MCF 10A (cell line): ENCODE measurements at regions not wholly inside any gene's neighbourhood (a gene's known extent, or its start where the extent isn't known, plus 50 kb on each side); places are given as distances from the start of the nearest gene placed in this dataset.

Experiments
- BruUV-seq: library from RNA; stranded (reverse); fragments of 400-500 nt; replicated peaks from 2 replicates; lab custom pipeline; 2021; lab: Mats Ljungman, UMichigan
- CTCF ChIA-PET: fragments of 300-600 bp; sonication (Branson Sonifier 250); formaldehyde crosslinking; extraction: SDS; loops from one replicate; lab custom pipeline; 2021; ENCODE audit warnings: antibody characterized with exemption, inconsistent platforms; lab: Yijun Ruan, JAX
- POLR2A ChIA-PET: fragments of 300-600, 350-650 bp; sonication (Branson Sonifier 250); formaldehyde crosslinking; extraction: SDS; loops from one replicate; lab custom pipeline; 2020; ENCODE audit warnings: antibody characterized with exemption, inconsistent platforms; lab: Yijun Ruan, JAX
- DNase-seq: peaks from one replicate; pipeline ENCODE4 v3.0.0-alpha.2; 2018; ENCODE audit not compliant: unreplicated experiment
- H3K27ac Mint-ChIP-seq: one replicate; pipeline ENCODE4 v1.8.0; 2022; ENCODE audit warnings: mild to moderate bottlenecking, low read depth, mixed read lengths; ENCODE audit not compliant: unreplicated experiment
- H3K27me3 Mint-ChIP-seq: one replicate; pipeline ENCODE4 v1.8.0; 2022; ENCODE audit warnings: mixed read lengths; ENCODE audit not compliant: insufficient read depth, unreplicated experiment
- H3K36me3 Mint-ChIP-seq: one replicate; pipeline ENCODE4 v1.8.0; 2022; ENCODE audit warnings: mild to moderate bottlenecking, moderate library complexity, mixed read lengths; ENCODE audit not compliant: insufficient read depth, unreplicated experiment
- H3K4me1 Mint-ChIP-seq: one replicate; pipeline ENCODE4 v1.8.0; 2022; ENCODE audit warnings: mixed read lengths; ENCODE audit not compliant: insufficient read depth, unreplicated experiment
- H3K4me3 Mint-ChIP-seq: one replicate; pipeline ENCODE4 v1.8.0; 2022; ENCODE audit warnings: mild to moderate bottlenecking, moderate library complexity, mixed read lengths; ENCODE audit not compliant: unreplicated experiment
- H3K9me3 Mint-ChIP-seq: one replicate; pipeline ENCODE4 v1.8.0; 2022; ENCODE audit warnings: mixed read lengths; ENCODE audit not compliant: unreplicated experiment
- intact Hi-C: fragments of 100-400 bp; cut with micrococcal nuclease; formaldehyde crosslinking; loops from 2 replicates; pipeline ENCODE4 v1.14.1; 2022
- TF ChIP-seq, protein P1 (sequence below): fragments of 200-600 bp; IDR thresholded peaks from one replicate; pipeline ENCODE4 v1.8.0; 2022; ENCODE audit warnings: antibody characterized with exemption, mild to moderate bottlenecking; ENCODE audit not compliant: unreplicated experiment

- intact Hi-C loops, result loop anchor here (2.0 kb wide), 2 partner anchors 89 to 159 kb away; partner anchors contain the start of genes CHD1L and PRKAB2
- CTCF ChIA-PET, result interaction anchor here (0.6 kb wide), 1 partner anchor 206 kb away, joined by 3 read pairs; no protein-coding TSS in a partner anchor
- POLR2A ChIA-PET, result interaction anchor here (0.7 to 2.1 kb wide), 7 partner anchors 8 to 158 kb away, joined by 3 to 45 read pairs (median 4); partner anchors contain the start of genes CHD1L, FMO5 and PRKAB2
- Mint-ChIP-seq H3K4me1 (peaks cover 5% of the 10 kb centered on the region), H3K4me3 (peak overlapping the region; percentile 85), H3K9me3 (peaks cover 10% of the 10 kb centered on the region), H3K36me3 (peaks cover 6% of the 10 kb centered on the region), H3K27me3 (peaks cover 14% of the 10 kb centered on the region), H3K27ac (peak overlapping the region; percentile 100)
- BruUV-seq, result no TSS peak
- TF ChIP-seq, protein P1, sequence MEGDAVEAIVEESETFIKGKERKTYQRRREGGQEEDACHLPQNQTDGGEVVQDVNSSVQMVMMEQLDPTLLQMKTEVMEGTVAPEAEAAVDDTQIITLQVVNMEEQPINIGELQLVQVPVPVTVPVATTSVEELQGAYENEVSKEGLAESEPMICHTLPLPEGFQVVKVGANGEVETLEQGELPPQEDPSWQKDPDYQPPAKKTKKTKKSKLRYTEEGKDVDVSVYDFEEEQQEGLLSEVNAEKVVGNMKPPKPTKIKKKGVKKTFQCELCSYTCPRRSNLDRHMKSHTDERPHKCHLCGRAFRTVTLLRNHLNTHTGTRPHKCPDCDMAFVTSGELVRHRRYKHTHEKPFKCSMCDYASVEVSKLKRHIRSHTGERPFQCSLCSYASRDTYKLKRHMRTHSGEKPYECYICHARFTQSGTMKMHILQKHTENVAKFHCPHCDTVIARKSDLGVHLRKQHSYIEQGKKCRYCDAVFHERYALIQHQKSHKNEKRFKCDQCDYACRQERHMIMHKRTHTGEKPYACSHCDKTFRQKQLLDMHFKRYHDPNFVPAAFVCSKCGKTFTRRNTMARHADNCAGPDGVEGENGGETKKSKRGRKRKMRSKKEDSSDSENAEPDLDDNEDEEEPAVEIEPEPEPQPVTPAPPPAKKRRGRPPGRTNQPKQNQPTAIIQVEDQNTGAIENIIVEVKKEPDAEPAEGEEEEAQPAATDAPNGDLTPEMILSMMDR, result no peak
- no peak for DNase-seq
Observed at GRCh38 chr1:147083919-147084272, 88.4 kb downstream of the PRKAB2 start.

DNA sequence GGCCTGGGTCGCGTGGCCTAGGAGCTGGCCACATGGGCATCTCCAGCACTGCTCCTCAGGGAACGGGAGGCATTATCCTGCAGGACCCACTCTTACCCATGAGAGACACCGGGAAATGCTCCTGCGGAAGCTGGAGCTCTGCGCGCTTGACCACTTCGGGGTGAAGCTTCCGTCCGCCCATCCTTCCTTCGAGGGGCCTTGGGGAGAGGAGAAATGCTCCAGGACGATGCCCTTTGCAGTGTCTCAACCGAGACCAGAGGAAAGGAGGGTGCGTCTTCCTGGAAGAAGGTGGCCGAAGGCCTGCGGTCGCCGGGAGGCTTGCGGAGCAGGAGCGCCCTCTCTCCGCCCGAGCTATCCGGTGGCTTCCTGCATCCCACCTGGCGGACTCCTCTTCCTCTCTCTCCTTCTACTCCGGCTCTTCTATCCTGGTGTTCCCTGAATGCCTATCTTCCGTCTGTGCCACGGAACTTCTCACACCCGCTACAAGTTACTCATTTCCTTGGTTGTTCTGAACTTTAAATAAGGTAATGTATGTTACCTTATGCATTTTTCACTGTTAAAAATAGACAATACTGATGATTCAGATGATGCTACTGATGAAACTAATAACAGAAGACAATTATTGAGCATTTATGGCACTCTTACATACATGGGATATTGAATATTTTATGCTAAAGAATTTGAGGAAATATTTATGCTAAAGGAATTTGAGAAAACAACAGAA, 91.4 kb downstream of the PRKAB2 start:
- no peak for DNase-seq
- no peaks in the 10 kb centered on the region for H3K9me3 Mint-ChIP-seq
- H3K27ac Mint-ChIP-seq, result no peak overlapping the region
- peaks cover 14% of the 10 kb centered on the region for H3K27me3 Mint-ChIP-seq
- ChIA-PET POLR2A (no interaction called here), CTCF (no interaction called here)
- no TSS peak for BruUV-seq
- H3K4me1 Mint-ChIP-seq, result peaks cover 5% of the 10 kb centered on the region
- TF ChIP-seq, protein P1, result no peak
- intact Hi-C loops, result no loop called here
- H3K36me3 Mint-ChIP-seq, result peaks cover 6% of the 10 kb centered on the region
- H3K4me3 Mint-ChIP-seq, result no peak overlapping the region

DNA sequence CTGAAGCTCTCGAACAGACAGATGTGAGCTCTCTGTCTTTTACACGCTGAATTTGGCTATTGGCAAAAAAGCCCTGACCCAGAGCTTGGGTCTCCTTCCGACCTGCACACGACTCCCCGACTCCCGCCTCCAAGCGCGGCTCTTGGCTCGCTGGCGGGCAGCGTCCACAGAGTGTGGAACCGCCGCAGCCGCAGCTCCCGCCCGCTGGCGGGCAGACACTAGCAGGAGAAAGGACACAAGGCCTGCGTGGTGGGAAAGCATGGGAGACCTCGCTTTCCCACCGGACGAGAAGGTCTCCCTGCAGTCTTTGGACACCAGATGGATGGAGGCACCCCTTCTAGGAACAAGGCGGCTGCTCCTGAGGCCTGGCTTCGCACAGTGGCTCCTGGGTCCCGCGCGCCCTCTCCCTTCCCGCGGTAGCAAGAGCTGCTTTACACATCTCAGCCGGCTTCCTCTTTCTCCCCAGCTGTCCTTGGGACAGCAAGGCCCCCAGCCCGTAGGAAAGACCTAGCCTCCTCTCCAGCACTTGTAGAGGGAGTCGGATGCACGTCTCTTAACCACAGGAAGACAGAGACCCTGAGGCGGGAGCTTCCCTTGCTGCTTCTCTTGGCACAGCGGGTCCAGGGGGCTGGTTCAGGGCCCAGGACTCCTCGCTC, 92.1 kb downstream of the PRKAB2 start:
- peaks cover 6% of the 10 kb centered on the region for H3K36me3 Mint-ChIP-seq
- BruUV-seq, result no TSS peak
- ChIA-PET POLR2A (no interaction called here), CTCF (no interaction called here)
- no peak for DNase-seq
- H3K9me3 Mint-ChIP-seq, result no peaks in the 10 kb centered on the region
- no peak overlapping the region for H3K27ac Mint-ChIP-seq
- TF ChIP-seq, protein P1, result no peak
- no peak overlapping the region for H3K4me3 Mint-ChIP-seq
- peaks cover 14% of the 10 kb centered on the region for H3K27me3 Mint-ChIP-seq
- H3K4me1 Mint-ChIP-seq, result peaks cover 5% of the 10 kb centered on the region
- intact Hi-C loops, result no loop called here

GRCh38 chr1:147079400-147080005, 92.8 kb downstream of the PRKAB2 start:
- TF ChIP-seq, protein P1, result no peak
- H3K27ac Mint-ChIP-seq, result no peak overlapping the region
- no TSS peak for BruUV-seq
- H3K36me3 Mint-ChIP-seq, result peaks cover 1% of the 10 kb centered on the region
- peaks cover 5% of the 10 kb centered on the region for H3K4me1 Mint-ChIP-seq
- H3K27me3 Mint-ChIP-seq, result peaks cover 14% of the 10 kb centered on the region
- no peak for DNase-seq
- intact Hi-C loops, result no loop called here
- ChIA-PET POLR2A (no interaction called here), CTCF (no interaction called here)
- H3K4me3 Mint-ChIP-seq, result no peak overlapping the region
- no peaks in the 10 kb centered on the region for H3K9me3 Mint-ChIP-seq
